ENCODE measurements at regions not wholly inside any gene's neighbourhood (a gene's known extent, or its start where the extent isn't known, plus 50 kb on each side); places are given as distances from the start of the nearest gene placed in this dataset.

- no peak for DNase-seq
Measured at GRCh38 chr12:115492553-115492952, 784.9 kb downstream of the MED13L start.

DNA sequence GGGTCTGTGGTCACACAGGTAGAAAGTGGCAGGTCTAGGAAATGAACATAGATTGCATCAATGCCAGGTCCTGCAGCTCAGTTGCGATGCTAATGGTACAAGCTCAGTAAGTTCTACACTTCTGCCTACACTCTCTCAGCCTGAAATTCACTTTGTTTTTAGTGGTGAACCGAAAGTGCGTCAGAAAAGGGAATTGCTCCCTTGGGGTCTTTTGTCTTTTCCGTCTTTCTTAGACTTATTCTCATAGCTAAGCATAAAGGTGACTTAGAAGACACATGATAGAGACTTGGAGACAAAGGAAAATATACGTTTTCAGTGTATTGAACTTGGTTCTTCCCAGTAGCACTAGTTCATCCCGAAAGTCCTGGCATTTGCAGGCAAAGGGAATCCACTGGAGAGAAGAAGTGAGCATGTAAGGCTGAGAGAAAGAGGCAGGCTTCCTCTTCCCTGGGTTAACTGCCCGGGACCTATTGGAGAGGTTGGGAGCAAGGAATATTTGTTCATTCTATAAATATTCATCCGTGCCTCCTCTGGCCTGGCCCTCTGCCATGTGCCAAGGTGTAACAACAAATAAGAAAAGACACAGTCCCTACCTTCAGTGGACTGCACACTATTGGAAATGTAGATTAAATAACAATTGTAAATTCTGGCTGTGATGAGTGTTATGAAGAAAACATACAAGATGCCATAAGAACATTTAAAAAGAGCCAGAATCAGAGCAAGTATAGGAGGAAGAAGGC lies 785.8 kb downstream of the MED13L start:
- DNase-seq, result no peak

DNA sequence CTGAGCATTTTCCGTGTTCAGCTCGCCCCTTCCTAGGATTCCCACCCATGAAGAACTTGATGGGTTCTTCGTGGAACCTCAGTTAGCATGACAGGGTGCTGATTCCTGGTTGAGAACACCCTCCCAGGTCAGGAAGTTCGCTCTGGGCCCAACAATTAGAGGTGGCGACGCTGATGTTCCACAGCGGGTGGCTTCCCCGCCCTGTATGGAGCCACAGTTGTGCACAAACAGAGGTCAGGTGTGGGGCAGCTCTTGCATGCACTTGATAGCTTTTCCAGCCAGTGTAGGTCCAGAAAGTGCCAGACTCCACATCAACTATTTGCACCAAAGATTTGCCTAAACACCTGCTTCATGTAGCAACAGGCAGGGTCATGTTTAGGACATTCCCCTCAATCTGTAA lies 788.2 kb downstream of the MED13L start:
- no peak for DNase-seq

DNA sequence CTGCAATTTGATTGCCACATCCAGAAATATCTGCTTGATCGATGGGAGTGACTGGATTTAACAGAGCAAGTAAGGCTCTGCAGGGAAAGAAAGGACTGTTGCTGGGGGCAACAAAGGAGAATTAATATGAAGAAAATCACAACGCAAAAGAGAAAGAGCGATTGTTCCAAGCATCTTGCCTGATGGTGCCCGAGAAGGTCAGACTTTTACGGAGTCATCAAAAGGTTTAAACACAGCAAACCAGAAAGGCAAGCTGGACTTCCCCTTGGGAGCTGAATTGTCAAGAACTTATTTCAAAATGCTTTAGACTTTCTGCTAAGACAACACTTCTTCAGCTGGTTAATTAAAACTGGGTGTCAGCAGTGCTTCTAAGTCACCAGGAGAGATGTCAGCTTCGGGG lies 791.5 kb downstream of the MED13L start:
- DNase-seq, result no peak

- no peak for DNase-seq
Measured at GRCh38 chr12:115485503-115485902, 792.0 kb downstream of the MED13L start.

DNA sequence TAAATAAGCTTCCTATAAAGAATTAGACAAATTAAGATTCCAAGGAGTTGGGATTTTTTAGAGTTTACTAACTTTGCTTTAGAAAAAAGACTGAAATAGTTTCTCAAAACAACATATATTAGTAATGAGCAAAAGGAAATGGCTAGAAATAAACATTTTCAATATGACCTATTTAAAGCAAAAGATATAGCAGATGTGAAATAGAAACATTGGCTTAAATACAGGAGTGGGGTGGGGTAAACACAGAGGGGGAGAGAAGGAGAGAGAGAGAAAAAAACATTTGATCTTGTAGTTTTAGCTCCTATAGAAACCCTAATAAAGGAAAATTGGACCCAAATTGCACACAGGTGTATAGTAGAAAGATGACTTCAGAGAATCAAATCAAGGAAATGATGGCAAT lies 794.5 kb downstream of the MED13L start:
- DNase-seq, result no peak

DNA sequence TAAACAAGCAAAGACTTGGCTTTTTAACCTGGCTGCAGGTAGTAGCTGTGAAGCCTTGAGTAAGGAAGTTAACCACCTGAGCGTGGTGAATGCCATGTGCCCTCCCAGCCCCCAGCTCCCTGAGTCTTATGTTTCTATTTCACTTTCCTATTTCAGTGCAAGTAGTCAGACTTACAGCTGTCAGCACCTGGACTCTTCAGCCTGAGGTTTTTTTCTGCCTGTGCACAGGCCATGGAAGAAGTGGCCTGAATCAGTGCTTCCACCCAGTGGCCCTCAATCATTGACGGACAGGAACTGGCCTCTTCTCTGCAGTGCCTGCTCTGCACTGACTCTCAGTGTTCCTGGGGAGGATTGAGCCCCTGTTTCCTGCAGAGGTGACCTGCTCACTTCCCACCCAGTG lies 796.4 kb downstream of the MED13L start:
- no peak for DNase-seq

GRCh38 chr12:115478505-115478904 lies 794.5 kb upstream of the TBX3 start:
- no peak for DNase-seq

- no peak for DNase-seq
Measured at GRCh38 chr12:115474539-115475353, 790.8 kb upstream of the TBX3 start.

DNA sequence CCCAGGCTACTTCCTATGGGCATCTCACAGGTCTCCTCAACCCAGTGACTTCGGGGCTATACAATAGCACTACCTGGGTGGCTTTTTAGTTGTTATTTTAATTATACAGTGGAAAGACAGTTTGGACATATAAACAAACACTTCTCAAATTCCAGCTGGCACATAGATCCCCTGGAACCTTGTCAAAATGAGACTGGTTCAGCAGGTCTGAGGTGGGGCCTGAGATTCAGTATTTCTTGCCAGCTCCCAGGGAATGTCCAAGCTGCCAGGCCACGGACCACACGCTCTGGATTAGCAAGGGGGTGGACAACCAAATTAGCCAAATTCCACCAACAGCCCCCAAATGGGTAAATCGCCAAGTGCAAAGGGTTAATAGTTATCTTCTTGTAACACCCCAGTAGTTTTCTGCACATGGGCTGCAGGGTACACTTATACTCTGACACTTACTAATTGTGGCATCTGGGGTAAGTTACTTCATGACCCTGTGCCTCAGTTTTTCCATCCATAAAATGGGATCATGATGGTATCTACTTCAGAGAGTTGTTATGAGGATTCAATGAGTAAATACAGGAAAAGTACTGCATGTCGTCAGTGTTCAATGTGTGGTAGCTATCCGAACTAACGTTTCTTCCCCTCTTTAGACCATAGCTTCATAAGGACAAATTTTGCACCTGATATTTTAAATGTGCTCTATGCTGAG lies 789.4 kb upstream of the TBX3 start:
- no peak for DNase-seq

GRCh38 chr12:115472852-115473251 lies 788.9 kb upstream of the TBX3 start:
- DNase-seq, result no peak

GRCh38 chr12:115470977-115471376 lies 787.0 kb upstream of the TBX3 start:
- no peak for DNase-seq

DNA sequence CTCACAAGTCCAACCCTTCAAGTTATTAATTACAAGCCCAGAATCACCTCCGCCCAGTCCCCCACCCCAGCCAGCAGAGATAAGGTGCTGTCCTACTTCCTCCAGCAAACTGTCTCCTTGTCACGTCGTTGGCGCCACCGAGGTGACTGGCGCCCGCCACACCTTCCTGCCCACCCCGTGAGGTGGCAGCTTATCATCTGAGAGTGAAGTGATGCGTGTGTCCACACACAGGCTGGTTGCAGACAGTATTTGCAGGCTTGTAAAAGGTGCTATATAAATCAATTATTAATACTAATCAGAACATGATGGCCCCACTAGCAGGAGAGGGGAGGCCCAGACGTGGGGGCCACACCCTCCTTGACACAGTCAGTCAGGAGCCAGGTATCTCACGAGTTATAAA lies 786.6 kb upstream of the TBX3 start:
- no peak for DNase-seq

DNA sequence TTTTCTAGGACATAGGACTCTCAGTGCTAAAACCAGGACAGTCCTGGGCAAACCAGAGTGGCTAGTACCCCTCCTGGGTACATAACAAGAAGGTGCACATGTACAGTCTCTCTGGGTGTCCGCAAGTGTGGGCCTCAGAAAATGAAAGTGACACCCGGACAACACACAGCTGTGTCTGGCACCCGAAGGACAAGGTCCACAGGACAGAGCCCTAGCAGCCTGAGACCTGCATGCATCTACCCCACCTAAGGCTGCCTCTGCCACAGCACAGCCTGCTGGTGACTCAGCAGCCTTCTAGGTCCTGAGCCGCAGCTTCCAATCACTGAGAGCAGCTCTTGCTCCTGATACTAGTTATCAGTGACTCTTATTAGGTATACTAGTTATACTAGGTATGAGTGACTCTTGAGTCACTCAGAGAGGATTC lies 784.1 kb upstream of the TBX3 start:
- DNase-seq, result no peak

DNA sequence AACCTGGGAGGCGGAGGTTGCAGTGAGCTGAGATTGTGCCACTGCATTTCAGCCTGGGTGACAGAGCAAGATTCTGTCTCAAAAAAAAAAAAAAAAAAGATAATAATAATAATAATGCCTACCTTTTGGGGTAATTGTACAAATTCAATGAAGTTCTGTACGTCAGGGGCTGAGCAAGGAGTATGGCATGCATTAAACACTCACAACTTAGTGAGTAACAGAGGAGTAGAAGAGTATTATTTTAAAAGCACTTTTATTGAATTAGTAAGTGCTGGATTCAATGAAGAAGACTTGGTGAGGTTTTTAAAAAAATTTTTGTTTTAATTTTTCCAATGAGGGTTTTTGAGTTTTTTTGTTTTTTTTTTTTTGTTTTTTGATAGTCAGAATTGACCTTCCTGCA lies 783.6 kb upstream of the TBX3 start:
- no peak for DNase-seq

GRCh38 chr12:115466076-115466475 lies 782.1 kb upstream of the TBX3 start:
- no peak for DNase-seq

DNA sequence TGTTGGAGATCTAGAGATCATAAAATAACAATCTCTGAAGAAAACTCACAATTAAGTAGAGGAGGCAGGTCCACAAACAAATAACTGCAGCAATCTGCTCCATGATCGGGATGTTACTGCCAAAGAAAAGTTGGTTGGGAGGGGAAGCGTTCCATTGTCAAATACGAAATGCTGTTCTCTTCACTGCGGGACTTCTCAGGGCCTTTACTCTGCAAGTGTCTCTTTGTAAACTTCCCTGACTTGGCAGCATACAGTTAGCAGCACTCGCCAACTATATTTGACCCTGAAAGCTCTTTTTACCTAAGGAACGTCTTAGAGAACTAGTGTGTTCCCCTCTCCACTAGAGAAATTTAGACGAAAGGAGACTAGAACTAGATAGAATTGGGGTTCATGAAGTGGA lies 780.7 kb upstream of the TBX3 start:
- no peak for DNase-seq

DNA sequence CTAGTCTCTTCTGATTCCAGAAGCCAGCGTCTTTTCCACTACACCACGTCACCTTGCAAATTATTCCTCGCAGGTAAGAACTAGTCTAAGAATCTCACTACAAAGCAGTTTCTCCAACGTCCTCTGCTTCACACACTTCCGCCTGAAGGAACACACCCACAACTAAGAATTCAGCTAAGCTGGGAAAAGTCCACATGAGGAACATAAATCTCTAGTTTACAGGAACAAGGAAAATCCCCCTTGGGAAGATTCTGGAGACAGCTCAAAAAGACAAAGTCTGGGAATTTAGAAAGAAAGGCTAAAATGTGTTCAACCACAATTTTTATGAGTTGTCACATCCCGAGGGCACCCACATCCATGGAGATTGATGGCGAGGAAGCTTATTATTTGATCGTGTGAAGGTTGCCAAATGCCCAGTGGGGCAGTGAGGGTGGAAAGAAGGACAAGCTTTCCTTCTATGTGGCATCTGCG lies 780.2 kb upstream of the TBX3 start:
- DNase-seq, result no peak

GRCh38 chr12:115461401-115461800 lies 777.4 kb upstream of the TBX3 start:
- DNase-seq, result no peak

GRCh38 chr12:115457798-115458197 lies 773.8 kb upstream of the TBX3 start:
- no peak for DNase-seq

DNA sequence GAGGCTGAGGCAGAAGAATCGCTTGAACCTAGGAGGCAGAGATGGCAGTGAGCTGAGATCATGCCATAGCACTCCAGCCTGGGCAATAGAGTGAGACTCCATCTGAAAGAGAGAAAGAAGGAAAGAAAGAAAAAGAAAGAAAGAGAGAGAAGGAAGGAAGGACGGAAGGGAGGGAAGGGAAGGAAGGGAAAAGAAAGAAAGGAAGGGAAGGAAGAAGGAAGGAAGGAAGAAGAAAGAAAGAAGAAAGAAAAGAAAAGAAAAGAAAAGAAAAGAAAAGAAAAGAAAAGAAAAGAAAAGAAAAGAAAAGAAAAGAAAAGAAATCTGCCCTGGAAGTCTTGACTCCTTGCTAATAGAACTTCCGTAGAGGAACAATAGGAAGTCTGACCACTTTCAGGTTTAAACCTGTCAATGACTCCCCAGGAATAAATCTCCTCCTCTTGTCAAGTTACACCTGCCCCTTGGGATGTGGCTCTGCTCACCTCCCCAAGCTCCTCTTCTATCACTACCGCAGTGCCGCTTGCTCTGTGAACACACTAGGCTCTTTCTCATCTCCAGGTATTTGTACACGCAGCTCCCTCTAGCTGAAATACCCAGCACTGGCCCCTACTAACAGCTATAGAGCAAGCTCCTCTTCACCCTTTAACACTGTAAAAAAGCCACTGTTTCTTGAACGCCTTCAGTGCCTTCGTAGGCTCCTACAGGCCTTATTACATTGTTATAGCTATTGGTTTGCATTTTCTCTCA lies 773.1 kb upstream of the TBX3 start:
- DNase-seq, result no peak

- DNase-seq, result no peak
Measured at GRCh38 chr12:115455268-115455681, 771.3 kb upstream of the TBX3 start.

DNA sequence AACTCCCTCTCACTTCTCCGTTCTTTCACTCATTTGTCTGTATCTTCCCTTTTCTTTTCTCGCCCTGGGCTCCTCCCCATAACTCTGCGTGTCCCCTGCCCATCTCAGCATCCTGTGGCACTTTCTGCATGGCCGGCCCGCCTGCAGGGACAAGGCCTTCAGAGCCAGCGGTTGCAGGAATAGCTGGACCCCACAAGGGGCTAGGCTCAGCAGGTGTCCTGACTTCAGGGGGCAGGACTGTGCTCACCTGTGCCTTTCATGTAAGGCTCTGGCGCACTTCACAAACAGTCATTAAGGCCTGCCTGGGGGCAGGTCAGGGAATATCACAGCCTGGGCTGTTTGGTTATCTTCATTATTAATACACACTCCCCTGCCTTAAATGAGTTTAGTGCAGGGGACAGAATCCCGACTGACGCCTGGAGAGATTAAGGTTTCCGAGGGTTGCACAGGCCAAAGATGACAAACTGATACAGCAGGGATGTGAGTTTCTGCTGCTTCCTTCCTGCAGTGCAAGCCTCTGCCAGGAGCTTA lies 768.8 kb upstream of the TBX3 start:
- DNase-seq, result no peak
